Loucy (cell line): ENCODE measurements at regions not wholly inside any gene's neighbourhood (a gene's known extent, or its start where the extent isn't known, plus 50 kb on each side); places are given as distances from the start of the nearest gene placed in this dataset.

Source experiments
- H2AFZ ChIP-seq: fragments of 200-600 bp; sonication (generic); 2 replicates; pipeline ENCODE4 v1.6.0; 2016; ENCODE audit warnings: antibody characterized with exemption, mild to moderate bottlenecking, low read length, moderate library complexity
- H3F3A ChIP-seq: fragments of 200-600 bp; 2 replicates; pipeline ENCODE4 v1.6.0; 2016; ENCODE audit warnings: antibody characterized with exemption, low read depth, mild to moderate bottlenecking
- H3K27me3 ChIP-seq: fragments of 200-600 bp; sonication (generic); 2 replicates; pipeline ENCODE4 v1.6.1; 2014; ENCODE audit warnings: low read length, mild to moderate bottlenecking; ENCODE audit not compliant: insufficient read depth, poor library complexity, severe bottlenecking
- H3K36me3 ChIP-seq: fragments of 200-600 bp; sonication (generic); 2 replicates; pipeline ENCODE4 v1.6.1; 2016; ENCODE audit warnings: low read length; ENCODE audit not compliant: insufficient read depth
- H3K4me1 ChIP-seq: fragments of 200-600 bp; sonication (generic); 2 replicates; pipeline ENCODE4 v1.5.1; 2014; ENCODE audit warnings: low read length, mild to moderate bottlenecking; ENCODE audit not compliant: insufficient read depth, poor library complexity, severe bottlenecking
- H3K4me2 ChIP-seq: fragments of 200-600 bp; sonication (generic); 2 replicates; pipeline ENCODE4 v1.6.0; 2014; ENCODE audit warnings: antibody characterized with exemption, low read length, low read depth, mild to moderate bottlenecking; ENCODE audit not compliant: poor library complexity, severe bottlenecking
- H3K4me3 ChIP-seq: fragments of 200-600 bp; sonication (generic); 2 replicates; pipeline ENCODE4 v1.5.1; 2014; ENCODE audit warnings: low read length, mild to moderate bottlenecking, mixed read lengths; ENCODE audit not compliant: poor library complexity, severe bottlenecking
- H3K79me2 ChIP-seq: fragments of 200-600 bp; sonication (generic); 2 replicates; pipeline ENCODE4 v1.6.1; 2014; ENCODE audit warnings: low read length; ENCODE audit not compliant: insufficient read depth
- H3K9ac ChIP-seq: fragments of 200-600 bp; sonication (generic); 2 replicates; pipeline ENCODE4 v1.6.0; 2014; ENCODE audit warnings: mild to moderate bottlenecking, low read depth, low read length, moderate library complexity; ENCODE audit not compliant: poor library complexity, severe bottlenecking
- H3K9me2 ChIP-seq: fragments of 200-600 bp; sonication (generic); replicated peaks from 2 replicates; pipeline ENCODE4 v1.6.1; 2016; ENCODE audit warnings: low read depth, low read length, mixed read lengths
- H3K9me3 ChIP-seq: fragments of 200-600 bp; sonication (generic); 2 replicates; pipeline ENCODE4 v1.6.1; 2014; ENCODE audit warnings: mild to moderate bottlenecking, antibody characterized with exemption, low read length, low read depth; ENCODE audit not compliant: insufficient read depth
- H4K20me1 ChIP-seq: fragments of 200-600 bp; sonication (generic); 2 replicates; pipeline ENCODE4 v1.6.0; 2014; ENCODE audit warnings: antibody characterized with exemption, low read length, mild to moderate bottlenecking; ENCODE audit not compliant: insufficient read depth, poor library complexity, severe bottlenecking
- CTCF ChIP-seq: fragments of 200-600 bp; sonication (generic); conservative IDR thresholded peaks from 2 replicates; pipeline ENCODE4 v1.5.1; 2014; ENCODE audit warnings: mild to moderate bottlenecking, antibody characterized with exemption, low read length
- EZH2phosphoT487 ChIP-seq: fragments of 200-600 bp; IDR thresholded peaks from 2 replicates; pipeline ENCODE4 v1.6.1; 2018; ENCODE audit warnings: antibody characterized with exemption, mild to moderate bottlenecking, moderate library complexity, borderline replicate concordance

GRCh38 chr4:186481998-186482790, 73.2 kb downstream of the MTNR1A start:
- H3K9me2 ChIP-seq, result no peaks in the 10 kb centered on the region
- H3F3A ChIP-seq, result no peaks in the 10 kb centered on the region
- H2AFZ ChIP-seq, result no peak overlapping the region
- H3K9ac ChIP-seq, result no peak overlapping the region
- no peaks in the 10 kb centered on the region for H3K36me3 ChIP-seq
- no peaks in the 10 kb centered on the region for H3K79me2 ChIP-seq
- no peak overlapping the region for H3K4me2 ChIP-seq
- TF ChIP-seq CTCF, result no peak
- TF ChIP-seq EZH2phosphoT487, result no peak
- no peak overlapping the region for H3K4me3 ChIP-seq
- H3K4me1 ChIP-seq, result no peaks in the 10 kb centered on the region
- no peaks in the 10 kb centered on the region for H3K27me3 ChIP-seq
- H3K9me3 ChIP-seq, result peaks cover 3% of the 10 kb centered on the region; the same call in 1 of the 2 replicates
- no peaks in the 10 kb centered on the region for H4K20me1 ChIP-seq

- H4K20me1 ChIP-seq, result no peaks in the 10 kb centered on the region
- no peak overlapping the region for H2AFZ ChIP-seq
- no peaks in the 10 kb centered on the region; the same call in 1 of the 2 replicates for H3K9me3 ChIP-seq
- H3K9me2 ChIP-seq, result no peaks in the 10 kb centered on the region
- H3F3A ChIP-seq, result no peaks in the 10 kb centered on the region
- no peaks in the 10 kb centered on the region for H3K79me2 ChIP-seq
- H3K4me1 ChIP-seq, result no peaks in the 10 kb centered on the region
- H3K36me3 ChIP-seq, result no peaks in the 10 kb centered on the region
- no peak overlapping the region for H3K4me2 ChIP-seq
- TF ChIP-seq CTCF, result no peak
- no peak for TF ChIP-seq EZH2phosphoT487
- no peak overlapping the region for H3K4me3 ChIP-seq
- no peak overlapping the region for H3K9ac ChIP-seq
- H3K27me3 ChIP-seq, result no peaks in the 10 kb centered on the region
These were observed 80.2 kb downstream of the MTNR1A start for GRCh38 chr4:186475202-186475601.

DNA sequence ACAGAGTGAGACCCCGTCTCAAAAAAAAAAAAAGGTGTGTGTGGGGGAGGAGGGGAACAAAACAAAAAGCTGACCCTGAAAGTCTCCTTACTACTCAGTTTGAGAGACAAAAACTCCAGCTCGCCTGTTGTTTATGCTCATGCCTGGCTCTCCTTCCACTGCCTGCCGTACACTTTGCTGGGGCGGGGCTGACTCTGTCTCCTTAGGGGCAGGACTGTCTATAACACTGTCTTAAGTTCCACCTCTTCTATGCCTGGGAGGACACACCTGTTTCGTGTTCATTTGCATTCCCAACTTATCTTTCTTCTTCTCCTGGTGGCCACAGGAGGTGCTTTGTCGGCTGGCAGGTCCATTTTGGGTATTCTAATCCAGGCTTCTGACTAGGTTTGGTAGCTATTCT, 81.4 kb downstream of the MTNR1A start:
- H3K79me2 ChIP-seq, result no peaks in the 10 kb centered on the region
- H2AFZ ChIP-seq, result no peak overlapping the region
- H3F3A ChIP-seq, result no peaks in the 10 kb centered on the region
- no peaks in the 10 kb centered on the region for H3K36me3 ChIP-seq
- H3K9me2 ChIP-seq, result no peaks in the 10 kb centered on the region
- no peak overlapping the region for H3K9ac ChIP-seq
- no peaks in the 10 kb centered on the region for H4K20me1 ChIP-seq
- H3K27me3 ChIP-seq, result no peaks in the 10 kb centered on the region
- no peaks in the 10 kb centered on the region for H3K4me1 ChIP-seq
- H3K9me3 ChIP-seq, result no peaks in the 10 kb centered on the region; the same call in 1 of the 2 replicates
- H3K4me2 ChIP-seq, result no peak overlapping the region
- no peak for TF ChIP-seq CTCF
- no peak for TF ChIP-seq EZH2phosphoT487
- H3K4me3 ChIP-seq, result no peak overlapping the region
